ENCODE measurements at regions not wholly inside any gene's neighbourhood (a gene's known extent, or its start where the extent isn't known, plus 50 kb on each side); places are given as distances from the start of the nearest gene placed in this dataset.

- intact Hi-C loops (cut with DNase I; ENCODE audit: low total_unique reads), result no loop called here
- no peak overlapping the region for H3K4me3 ChIP-seq
- no peaks in the 10 kb centered on the region for H3K4me1 ChIP-seq
- TF ChIP-seq POLR2A (IDR thresholded peaks at IDR 0.05) (no peak), CTCF (IDR thresholded peaks at IDR 0.05) (no peak)
- H3K9me3 ChIP-seq, result no peaks in the 10 kb centered on the region
- H3K36me3 ChIP-seq, result no peaks in the 10 kb centered on the region
- H3K27me3 ChIP-seq, result no peaks in the 10 kb centered on the region
- no peak for DNase-seq
- no peak overlapping the region for H3K27ac ChIP-seq
Observed at GRCh38 chr6:99024089-99024488, 76.3 kb upstream of the FBXL4 start.

GRCh38 chr6:99022039-99022609 is 74.4 kb upstream of the FBXL4 start:
- H3K4me3 ChIP-seq, result no peak overlapping the region
- no peak overlapping the region for H3K27ac ChIP-seq
- no peak for DNase-seq
- H3K4me1 ChIP-seq, result no peaks in the 10 kb centered on the region
- H3K9me3 ChIP-seq, result no peaks in the 10 kb centered on the region
- TF ChIP-seq POLR2A (IDR thresholded peaks at IDR 0.05) (no peak), CTCF (IDR thresholded peaks at IDR 0.05) (no peak)
- no peaks in the 10 kb centered on the region for H3K27me3 ChIP-seq
- no peaks in the 10 kb centered on the region for H3K36me3 ChIP-seq
- intact Hi-C loops (cut with DNase I; ENCODE audit: low total_unique reads), result no loop called here

- no peaks in the 10 kb centered on the region for H3K9me3 ChIP-seq
- no peaks in the 10 kb centered on the region for H3K4me1 ChIP-seq
- no peak for DNase-seq
- no peaks in the 10 kb centered on the region for H3K27me3 ChIP-seq
- H3K4me3 ChIP-seq, result no peak overlapping the region
- no peaks in the 10 kb centered on the region for H3K36me3 ChIP-seq
- H3K27ac ChIP-seq, result no peak overlapping the region
- intact Hi-C loops (cut with DNase I; ENCODE audit: low total_unique reads), result no loop called here
- no peak for TF ChIP-seq CTCF (IDR thresholded peaks at IDR 0.05)
- no peak for TF ChIP-seq POLR2A (IDR thresholded peaks at IDR 0.05)
Observed at GRCh38 chr6:99019381-99019780, 71.6 kb upstream of the FBXL4 start.

GRCh38 chr6:99017150-99017549 is 69.4 kb upstream of the FBXL4 start:
- intact Hi-C loops (cut with DNase I; ENCODE audit: low total_unique reads), result no loop called here
- H3K4me1 ChIP-seq, result no peaks in the 10 kb centered on the region
- no peak for DNase-seq

GRCh38 chr6:99016355-99016754 is 68.6 kb upstream of the FBXL4 start:
- no peak for TF ChIP-seq CTCF (IDR thresholded peaks at IDR 0.05)
- TF ChIP-seq POLR2A (IDR thresholded peaks at IDR 0.05), result no peak
- no peak overlapping the region for H3K27ac ChIP-seq
- no peaks in the 10 kb centered on the region for H3K27me3 ChIP-seq
- no peak overlapping the region for H3K4me3 ChIP-seq
- H3K9me3 ChIP-seq, result no peaks in the 10 kb centered on the region
- no peaks in the 10 kb centered on the region for H3K36me3 ChIP-seq
- intact Hi-C loops (cut with DNase I; ENCODE audit: low total_unique reads), result no loop called here
- DNase-seq, result no peak
- no peaks in the 10 kb centered on the region for H3K4me1 ChIP-seq

More at GRCh38 chr6:99017150-99017549, 69.4 kb upstream of the FBXL4 start:
- no peak overlapping the region for H3K27ac ChIP-seq
- H3K4me3 ChIP-seq, result no peak overlapping the region
- no peak for TF ChIP-seq POLR2A (IDR thresholded peaks at IDR 0.05)
- no peak for TF ChIP-seq CTCF (IDR thresholded peaks at IDR 0.05)
- no peaks in the 10 kb centered on the region for H3K27me3 ChIP-seq
- H3K36me3 ChIP-seq, result no peaks in the 10 kb centered on the region
- no peaks in the 10 kb centered on the region for H3K9me3 ChIP-seq

All from uterus (tissue), 3 donors.